ENCODE measurements at regions not wholly inside any gene's neighbourhood (a gene's known extent, or its start where the extent isn't known, plus 50 kb on each side); places are given as distances from the start of the nearest gene placed in this dataset.

DNA sequence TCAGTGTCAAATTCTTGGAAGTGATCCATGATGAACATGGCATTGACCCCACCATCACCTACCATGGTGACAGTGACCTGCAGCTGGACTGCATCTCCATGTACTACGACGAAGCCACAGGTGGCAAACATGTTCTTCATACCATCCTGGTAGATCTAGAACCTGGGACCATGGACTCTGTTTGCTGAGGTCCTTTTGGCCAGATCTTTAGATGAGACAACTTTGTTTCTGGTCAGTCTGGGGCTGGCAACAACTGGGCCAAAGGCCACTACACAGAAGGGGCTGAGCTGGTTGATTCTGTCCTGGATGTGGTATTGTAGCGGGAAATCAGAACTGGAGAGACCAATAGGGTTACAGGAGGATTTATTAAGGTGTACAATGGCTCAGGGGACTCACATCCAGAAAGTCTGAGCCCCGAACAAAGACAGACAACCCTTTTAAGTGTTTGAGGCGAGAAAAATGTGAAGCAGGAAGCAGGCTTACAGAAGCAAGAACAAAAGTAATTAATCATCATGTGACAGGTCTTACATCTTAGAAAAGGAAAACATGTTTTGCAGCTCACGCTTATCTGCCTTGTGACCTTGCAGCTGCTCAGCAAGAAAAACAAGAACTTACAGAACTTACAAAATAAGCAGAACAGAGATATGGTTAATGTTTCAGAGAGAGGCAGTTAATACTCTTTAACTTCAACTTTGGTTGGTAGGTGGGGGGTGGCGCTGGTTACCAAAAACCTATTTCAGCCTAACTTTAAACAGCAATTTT is 58.8 kb upstream of the MOCS1 start:
- DNase-seq (ENCODE audit: low read depth) = peak; percentile 6
- no peak for TF ChIP-seq CTCF (IDR thresholded peaks at IDR 0.05; ENCODE audit: low read length, missing control alignments)

More for the DNA sequence above, 58.8 kb upstream of the MOCS1 start:
- no peak overlapping the region for H3K4me3 ChIP-seq (replicated peaks; ENCODE audit: low read depth, low read length)
